ENCODE measurements at regions not wholly inside any gene's neighbourhood (a gene's known extent, or its start where the extent isn't known, plus 50 kb on each side); places are given as distances from the start of the nearest gene placed in this dataset.

DNA sequence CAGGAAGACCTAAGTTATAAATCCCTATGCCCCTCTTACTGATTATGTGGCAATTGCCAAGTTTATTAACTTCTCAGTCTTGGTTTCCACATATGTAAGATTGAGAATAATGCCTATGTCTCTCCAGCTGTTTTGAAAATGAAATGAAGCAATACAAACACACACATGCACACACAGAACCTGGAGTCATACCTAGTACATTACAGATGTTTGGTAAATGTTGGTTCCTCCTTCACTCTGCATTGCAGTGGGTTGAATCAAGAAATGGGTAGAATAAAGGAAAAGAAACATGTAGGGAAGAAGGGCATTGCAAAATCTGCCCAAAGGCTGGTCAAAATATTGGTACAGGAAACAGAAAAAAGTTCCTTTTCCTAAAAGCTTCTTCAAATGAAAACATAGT is 309.9 kb upstream of the EMCN start:
- no peak for DNase-seq (ENCODE audit: low read depth, low spot score)
- TF ChIP-seq, protein P1, sequence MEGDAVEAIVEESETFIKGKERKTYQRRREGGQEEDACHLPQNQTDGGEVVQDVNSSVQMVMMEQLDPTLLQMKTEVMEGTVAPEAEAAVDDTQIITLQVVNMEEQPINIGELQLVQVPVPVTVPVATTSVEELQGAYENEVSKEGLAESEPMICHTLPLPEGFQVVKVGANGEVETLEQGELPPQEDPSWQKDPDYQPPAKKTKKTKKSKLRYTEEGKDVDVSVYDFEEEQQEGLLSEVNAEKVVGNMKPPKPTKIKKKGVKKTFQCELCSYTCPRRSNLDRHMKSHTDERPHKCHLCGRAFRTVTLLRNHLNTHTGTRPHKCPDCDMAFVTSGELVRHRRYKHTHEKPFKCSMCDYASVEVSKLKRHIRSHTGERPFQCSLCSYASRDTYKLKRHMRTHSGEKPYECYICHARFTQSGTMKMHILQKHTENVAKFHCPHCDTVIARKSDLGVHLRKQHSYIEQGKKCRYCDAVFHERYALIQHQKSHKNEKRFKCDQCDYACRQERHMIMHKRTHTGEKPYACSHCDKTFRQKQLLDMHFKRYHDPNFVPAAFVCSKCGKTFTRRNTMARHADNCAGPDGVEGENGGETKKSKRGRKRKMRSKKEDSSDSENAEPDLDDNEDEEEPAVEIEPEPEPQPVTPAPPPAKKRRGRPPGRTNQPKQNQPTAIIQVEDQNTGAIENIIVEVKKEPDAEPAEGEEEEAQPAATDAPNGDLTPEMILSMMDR (IDR thresholded peaks at IDR 0.05; ENCODE audit: insufficient read depth, low read length, missing control alignments), result no peak
- ChIA-PET POLR2A (no interaction called here), CTCF (no interaction called here)
- no peak overlapping the region for H3K4me3 ChIP-seq (ENCODE audit: low read depth, low read length)

DNA sequence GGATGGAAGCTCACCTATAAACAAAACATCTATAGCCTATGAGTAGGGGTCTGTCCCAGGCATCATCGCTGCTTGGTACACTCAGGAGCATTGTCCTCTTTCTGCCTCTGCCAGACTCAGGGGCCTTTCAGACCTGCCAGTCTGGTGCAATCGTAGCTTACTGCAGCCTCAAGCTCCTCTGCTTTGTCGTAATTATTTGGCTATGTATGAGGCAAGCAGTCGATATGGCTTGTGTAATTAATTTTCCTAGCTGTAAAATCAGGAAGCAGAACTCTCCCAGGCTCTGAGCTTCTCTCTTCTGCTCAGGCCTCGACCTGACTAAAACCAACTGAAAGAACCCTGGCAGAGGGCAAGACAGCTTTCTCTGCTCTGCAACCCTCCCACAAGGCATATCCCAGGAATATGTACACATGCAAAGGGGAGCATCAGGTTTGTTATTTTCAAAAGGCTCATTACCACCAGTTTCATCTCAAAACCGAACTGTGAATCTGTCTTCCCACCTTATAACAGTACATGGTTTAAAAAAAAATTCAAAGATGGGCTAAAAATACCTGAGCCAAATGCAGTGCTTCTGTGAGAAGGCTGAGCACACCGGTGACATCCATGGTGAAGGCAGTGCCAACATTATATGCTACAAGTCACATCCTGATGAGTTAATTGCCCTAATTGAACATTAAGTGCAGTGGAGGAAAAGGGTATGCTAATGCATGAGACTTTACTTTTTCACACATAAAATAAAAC is 309.2 kb upstream of the EMCN start:
- TF ChIP-seq, protein P1 (IDR thresholded peaks at IDR 0.05; ENCODE audit: insufficient read depth, low read length, missing control alignments), result no peak
- no peak for DNase-seq (ENCODE audit: low read depth, low spot score)
- POLR2A ChIA-PET, result no interaction called here

DNA sequence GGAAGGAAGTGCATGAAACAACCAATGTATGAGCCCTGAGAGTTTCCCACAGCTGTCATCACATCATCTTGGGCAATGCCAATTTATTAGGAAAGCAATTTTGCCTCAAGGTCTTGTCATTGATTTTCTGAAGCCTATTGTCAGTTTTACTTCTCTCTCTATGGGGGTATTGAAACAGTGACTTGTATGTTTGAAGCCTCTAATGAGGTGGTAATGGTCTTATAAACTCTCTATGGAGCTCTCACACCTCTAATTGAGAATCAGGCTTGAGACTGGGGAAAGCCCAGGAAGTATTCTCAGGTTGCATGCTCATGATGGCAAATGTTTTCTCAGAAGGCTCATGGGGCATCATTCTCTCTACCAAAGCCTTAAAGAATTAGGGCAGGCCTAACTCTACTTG is 308.2 kb upstream of the EMCN start:
- CTCF ChIA-PET, result no interaction called here
- POLR2A ChIA-PET, result no interaction called here

More for the DNA sequence above, 309.2 kb upstream of the EMCN start:
- H3K4me3 ChIP-seq (ENCODE audit: low read depth, low read length), result no peak overlapping the region
- CTCF ChIA-PET, result no interaction called here

GRCh38 chr4:100823993-100824323 is 306.1 kb upstream of the EMCN start:
- TF ChIP-seq, protein P1 (IDR thresholded peaks at IDR 0.05; ENCODE audit: insufficient read depth, low read length, missing control alignments), result no peak
- CTCF ChIA-PET, result no interaction called here
- H3K4me3 ChIP-seq (ENCODE audit: low read depth, low read length), result no peak overlapping the region
- DNase-seq (ENCODE audit: low read depth, low spot score), result no peak
- POLR2A ChIA-PET, result no interaction called here

More for the DNA sequence above, 308.2 kb upstream of the EMCN start:
- TF ChIP-seq, protein P1 (IDR thresholded peaks at IDR 0.05; ENCODE audit: insufficient read depth, low read length, missing control alignments), result no peak
- no peak for DNase-seq (ENCODE audit: low read depth, low spot score)
- H3K4me3 ChIP-seq (ENCODE audit: low read depth, low read length), result no peak overlapping the region

DNA sequence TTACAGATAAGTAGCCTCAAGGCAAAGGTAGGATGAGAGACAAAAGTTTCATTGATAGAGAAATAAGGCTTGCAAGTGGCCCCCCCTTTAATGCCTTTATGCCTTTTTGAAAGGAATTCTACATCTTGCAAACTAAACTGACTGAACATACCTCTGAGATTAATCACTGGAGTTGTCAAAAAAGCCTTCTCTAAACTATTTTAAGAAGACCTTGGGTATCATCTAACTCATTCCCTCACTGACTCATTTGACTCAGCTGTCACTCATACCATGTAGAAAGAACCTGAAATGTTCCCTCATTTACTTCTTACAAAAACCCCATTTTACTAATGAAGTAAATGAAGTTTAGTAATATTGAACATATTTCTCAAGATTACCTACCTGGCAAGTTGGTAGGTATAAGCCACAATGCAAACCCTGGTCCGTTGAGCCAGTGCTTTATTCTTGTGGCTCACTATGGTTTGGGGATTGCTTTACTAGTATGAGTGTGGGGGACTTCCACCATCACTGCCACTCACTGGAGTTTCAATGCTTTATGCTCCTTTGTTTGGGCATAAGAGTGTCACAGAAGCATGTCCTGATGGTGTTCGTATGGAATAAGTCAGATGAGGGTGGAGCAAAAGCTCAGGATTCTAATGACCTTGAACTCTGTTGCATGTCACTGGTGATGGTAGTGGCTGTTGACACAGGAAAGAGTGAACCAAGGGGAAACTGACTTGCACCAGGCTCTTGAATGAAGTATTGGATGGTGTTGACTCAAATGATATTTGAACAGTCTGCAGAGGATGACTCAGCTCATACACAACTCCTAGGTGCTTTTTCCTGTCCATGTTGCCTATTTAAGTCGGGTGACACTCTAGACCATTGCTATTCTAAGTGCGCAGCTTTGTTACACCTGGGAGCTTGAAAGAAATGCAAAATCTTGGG is 305.5 kb upstream of the EMCN start:
- TF ChIP-seq, protein P1 (IDR thresholded peaks at IDR 0.05; ENCODE audit: insufficient read depth, low read length, missing control alignments), result no peak
- no peak overlapping the region for H3K4me3 ChIP-seq (ENCODE audit: low read depth, low read length)
- POLR2A ChIA-PET, result no interaction called here
- DNase-seq (ENCODE audit: low read depth, low spot score), result no peak
- CTCF ChIA-PET, result no interaction called here

GRCh38 chr4:100820249-100820648 is 302.4 kb upstream of the EMCN start:
- no peak overlapping the region for H3K4me3 ChIP-seq (ENCODE audit: low read depth, low read length)
- no peak for DNase-seq (ENCODE audit: low read depth, low spot score)
- TF ChIP-seq, protein P1 (IDR thresholded peaks at IDR 0.05; ENCODE audit: insufficient read depth, low read length, missing control alignments), result no peak
- CTCF ChIA-PET, result no interaction called here
- POLR2A ChIA-PET, result no interaction called here
